Vagina (tissue), 2 donors: ENCODE measurements at regions not wholly inside any gene's neighbourhood (a gene's known extent, or its start where the extent isn't known, plus 50 kb on each side); places are given as distances from the start of the nearest gene placed in this dataset.

ENCODE experiments used
- CTCF ChIP-seq, 3 experiments: fragments of 450-650 bp in 2 of 3; fragments of 200-600 bp in 1 of 3; sonication (generic) in 1 of 3; IDR thresholded peaks; one replicate each; pipeline ENCODE4 v1.5.1; 2017 to 2019; ENCODE audit warnings: antibody characterized with exemption in 3 of 3, mild to moderate bottlenecking in 2 of 3, moderate library complexity in 2 of 3
- POLR2A ChIP-seq, 2 donors: fragments of 450-650 bp; IDR thresholded peaks; one replicate each; pipeline ENCODE4 v1.6.1; 2017; ENCODE audit warnings: antibody characterized with exemption in 2 of 2, mild to moderate bottlenecking in 2 of 2, moderate library complexity in 2 of 2
- POLR2AphosphoS5 ChIP-seq, 2 donors: sonication (generic); formaldehyde crosslinking; IDR thresholded peaks; one replicate each; pipeline ENCODE4 v1.9.0; 2017; ENCODE audit warnings: antibody characterized with exemption in 2 of 2, mild to moderate bottlenecking in 2 of 2, low read depth in 1 of 2; ENCODE audit not compliant: insufficient read depth in 1 of 2

DNA sequence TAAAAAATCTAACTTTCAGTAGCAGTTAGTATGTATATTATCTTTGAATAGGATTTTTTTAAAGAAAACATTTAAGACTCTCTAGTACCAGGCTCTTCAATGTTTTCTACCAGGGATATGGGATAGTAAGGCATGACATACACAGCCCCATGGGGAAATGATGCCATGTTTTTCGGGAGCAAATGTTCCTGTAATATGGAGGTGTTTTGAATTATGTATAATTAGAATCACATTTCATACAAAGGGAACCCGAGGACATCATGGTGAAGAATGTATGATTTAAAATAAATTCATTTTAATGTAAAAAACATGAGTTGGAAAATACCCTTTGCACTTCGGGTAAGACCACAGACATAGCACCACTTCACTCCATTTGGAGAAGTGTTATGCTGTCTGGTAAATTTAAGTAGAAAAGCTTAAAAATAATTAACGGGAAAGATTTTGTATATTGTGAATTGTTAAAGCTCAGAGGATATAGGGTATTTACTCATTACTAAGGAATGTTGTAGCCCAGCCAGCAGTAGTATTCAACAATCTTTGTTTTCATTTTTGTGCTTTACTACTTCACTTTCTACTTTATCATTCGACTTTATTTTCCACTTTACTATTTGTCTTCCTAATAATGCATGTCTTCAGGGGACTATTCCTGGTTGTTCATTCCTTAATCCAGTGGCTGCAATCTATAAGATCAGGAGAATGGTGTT lies 2050.7 kb downstream of the ARAP2 start:
- TF ChIP-seq POLR2AphosphoS5 (IDR thresholded peaks at IDR 0.05; ENCODE audit: insufficient read depth in 1 of 2, low read depth in 1 of 2), result no peak
- no peak for TF ChIP-seq CTCF (IDR thresholded peaks at IDR 0.05)
- no peak for TF ChIP-seq POLR2A (IDR thresholded peaks at IDR 0.05)
